Sigmoid colon (tissue), 6 donors: ENCODE measurements at regions not wholly inside any gene's neighbourhood (a gene's known extent, or its start where the extent isn't known, plus 50 kb on each side); places are given as distances from the start of the nearest gene placed in this dataset.

Experiments
- DNase-seq: peaks from one replicate; pipeline ENCODE4 v3.0.0-alpha.2; 2019
- H3K27ac ChIP-seq, 4 donors: fragments of 200-600 bp; sonication (generic); one replicate each; pipeline ENCODE4 v1.5.1; 2016 to 2019; ENCODE audit warnings: mild to moderate bottlenecking in 1 of 4
- H3K27me3 ChIP-seq, 3 donors: fragments of 200-600 bp; sonication (generic); one replicate each; pipeline ENCODE4 v1.5.1; 2019; ENCODE audit warnings: mild to moderate bottlenecking in 1 of 3
- H3K36me3 ChIP-seq, 4 donors: fragments of 200-600 bp; sonication (generic); one replicate each; pipeline ENCODE4 v1.5.1; 2016 to 2019
- H3K4me1 ChIP-seq, 4 donors: fragments of 200-600 bp; sonication (generic); one replicate each; pipeline ENCODE4 v1.5.1; 2017 to 2019
- H3K4me3 ChIP-seq, 4 donors: fragments of 200-600 bp; sonication (generic); one replicate each; pipeline ENCODE4 v1.5.1; 2017 to 2019; ENCODE audit warnings: mild to moderate bottlenecking in 2 of 4, moderate library complexity in 1 of 4
- H3K9me3 ChIP-seq, 4 donors: fragments of 200-600 bp in 3 of 4; sonication (generic) in 3 of 4; one replicate each; pipeline versions ENCODE4 v1.5.1 to v1.6.1; 2013 to 2019
- EP300 ChIP-seq, 4 donors: sonication (generic); formaldehyde crosslinking; IDR thresholded peaks; one replicate each; pipeline ENCODE4 v1.6.1; 2017; ENCODE audit warnings: antibody characterized with exemption in 4 of 4
- POLR2A ChIP-seq, 2 donors: fragments of 450-650 bp; IDR thresholded peaks; one replicate each; pipeline ENCODE4 v1.6.1; 2016; ENCODE audit warnings: antibody characterized with exemption in 2 of 2, mild to moderate bottlenecking in 2 of 2, moderate library complexity in 2 of 2
- POLR2AphosphoS5 ChIP-seq, 4 donors: sonication (generic); formaldehyde crosslinking; IDR thresholded peaks; one replicate each; pipeline ENCODE4 v1.6.1; 2017; ENCODE audit warnings: antibody characterized with exemption in 4 of 4
- WGBS, 2 donors: extraction: QIAGEN DNeasy Blood & Tissue Kit; methylation state at CpG; one replicate each; pipeline ENCODE4 v1.1.7; 2013; 5-methylcytosine and 5-hydroxymethylcytosine counted together
- intact Hi-C: fragments of 100-400 bp; cut with DNase I; formaldehyde crosslinking; loops from one replicate; pipeline ENCODE4 v1.15.1; 2023
- TF ChIP-seq, protein P1 (sequence below), 4 experiments: fragments of 450-650 bp in 3 of 4; fragments of 200-600 bp in 1 of 4; IDR thresholded peaks; one replicate each; pipeline ENCODE4 v1.5.1; 2016 to 2019; ENCODE audit warnings: antibody characterized with exemption in 4 of 4, mild to moderate bottlenecking in 3 of 4, moderate library complexity in 2 of 4
- donor health status: healthy with polysubstance abuse.
- donor health status: healthy.

DNA sequence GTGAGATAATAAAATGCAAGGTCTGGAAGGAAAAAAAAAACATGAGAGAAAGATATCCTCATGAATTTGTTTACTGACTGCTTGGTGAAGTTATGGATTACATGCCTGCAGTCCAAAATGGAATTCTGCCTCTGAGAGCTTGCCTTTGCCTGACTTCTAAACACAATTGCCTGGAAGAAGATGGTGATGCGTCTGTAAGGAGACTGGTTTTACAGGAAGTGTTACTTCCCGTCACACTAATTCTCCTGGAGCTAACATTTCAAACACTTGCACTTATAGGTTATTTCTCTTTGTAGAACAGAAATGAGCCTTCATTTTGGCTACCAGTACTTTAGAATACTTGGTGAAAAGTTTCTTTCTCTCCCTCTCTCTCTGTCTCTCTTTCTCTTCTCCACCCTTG, 884.3 kb downstream of the TSN start:
- Histone ChIP-seq H3K9me3 (no peaks in the 10 kb centered on the region), H3K36me3 (no peaks in the 10 kb centered on the region), H3K4me1 (no peaks in the 10 kb centered on the region), H3K27ac (no peak overlapping the region), H3K27me3 (no peaks in the 10 kb centered on the region), H3K4me3 (no peak overlapping the region)
- WGBS, 2 donors: 51 to 73% methylated on average over 2 of the region's 2 CpGs
- DNase-seq: no peak
- TF ChIP-seq POLR2AphosphoS5 (IDR thresholded peaks at IDR 0.05): no peak
- TF ChIP-seq POLR2A (IDR thresholded peaks at IDR 0.05): no peak
- TF ChIP-seq EP300 (IDR thresholded peaks at IDR 0.05): no peak
- TF ChIP-seq, protein P1, sequence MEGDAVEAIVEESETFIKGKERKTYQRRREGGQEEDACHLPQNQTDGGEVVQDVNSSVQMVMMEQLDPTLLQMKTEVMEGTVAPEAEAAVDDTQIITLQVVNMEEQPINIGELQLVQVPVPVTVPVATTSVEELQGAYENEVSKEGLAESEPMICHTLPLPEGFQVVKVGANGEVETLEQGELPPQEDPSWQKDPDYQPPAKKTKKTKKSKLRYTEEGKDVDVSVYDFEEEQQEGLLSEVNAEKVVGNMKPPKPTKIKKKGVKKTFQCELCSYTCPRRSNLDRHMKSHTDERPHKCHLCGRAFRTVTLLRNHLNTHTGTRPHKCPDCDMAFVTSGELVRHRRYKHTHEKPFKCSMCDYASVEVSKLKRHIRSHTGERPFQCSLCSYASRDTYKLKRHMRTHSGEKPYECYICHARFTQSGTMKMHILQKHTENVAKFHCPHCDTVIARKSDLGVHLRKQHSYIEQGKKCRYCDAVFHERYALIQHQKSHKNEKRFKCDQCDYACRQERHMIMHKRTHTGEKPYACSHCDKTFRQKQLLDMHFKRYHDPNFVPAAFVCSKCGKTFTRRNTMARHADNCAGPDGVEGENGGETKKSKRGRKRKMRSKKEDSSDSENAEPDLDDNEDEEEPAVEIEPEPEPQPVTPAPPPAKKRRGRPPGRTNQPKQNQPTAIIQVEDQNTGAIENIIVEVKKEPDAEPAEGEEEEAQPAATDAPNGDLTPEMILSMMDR (IDR thresholded peaks at IDR 0.05): no peak
- intact Hi-C loops: no loop called here

DNA sequence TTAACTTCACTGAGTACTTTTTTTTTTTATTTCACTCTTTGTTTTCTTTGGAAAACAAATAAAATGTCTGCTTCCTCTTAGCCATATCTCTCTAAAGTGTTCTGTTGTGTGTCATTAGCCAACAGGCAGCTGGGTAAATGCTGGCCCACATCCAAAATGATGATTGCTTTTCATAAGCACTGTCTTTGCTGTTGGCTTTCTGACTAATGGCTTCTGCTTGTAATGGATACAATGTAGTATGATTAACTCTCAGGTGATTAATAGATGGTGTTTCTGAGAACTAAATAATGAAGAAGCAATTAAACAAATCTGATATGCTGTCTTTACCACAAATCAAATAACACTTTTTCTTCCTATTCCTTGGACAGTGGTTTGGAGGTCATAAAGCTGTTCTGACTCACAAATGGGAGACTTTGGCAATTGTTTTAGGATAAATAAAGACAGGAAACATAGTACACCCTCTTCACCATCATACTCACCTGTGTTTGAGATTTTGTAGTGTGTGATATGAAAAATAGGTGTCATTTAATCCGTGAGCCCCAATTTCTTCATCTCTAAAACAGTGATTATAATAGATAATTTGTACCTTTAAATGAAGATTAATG, 888.4 kb downstream of the TSN start:
- Histone ChIP-seq H3K27ac (no peak overlapping the region), H3K9me3 (no peaks in the 10 kb centered on the region), H3K4me1 (no peaks in the 10 kb centered on the region), H3K36me3 (no peaks in the 10 kb centered on the region), H3K4me3 (no peak overlapping the region), H3K27me3 (no peaks in the 10 kb centered on the region)
- 62 to 73% methylated on average over 1 of the region's 1 CpG for WGBS, 2 donors
- TF ChIP-seq POLR2AphosphoS5 (IDR thresholded peaks at IDR 0.05) (no peak), POLR2A (IDR thresholded peaks at IDR 0.05) (no peak)
- intact Hi-C loops: no loop called here
- no peak for DNase-seq

DNA sequence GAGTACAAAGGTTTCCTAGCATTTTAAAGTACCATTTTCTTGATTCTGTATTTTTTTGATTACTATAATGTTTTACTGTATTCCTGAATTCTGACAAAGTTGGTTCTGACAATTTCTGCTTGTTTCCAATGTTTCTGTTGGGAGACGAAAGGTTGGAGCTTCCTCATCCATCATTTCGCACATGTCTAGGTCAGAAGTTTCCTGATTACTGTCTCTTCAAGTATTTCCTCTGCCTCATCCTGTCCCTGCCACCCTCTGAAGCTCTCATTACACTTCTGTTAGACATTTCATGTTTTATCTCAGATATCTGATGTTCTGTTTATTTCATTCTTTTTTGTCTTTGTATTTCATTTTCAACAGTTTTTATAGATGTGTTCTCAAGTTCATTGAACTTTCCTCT, 895.8 kb downstream of the TSN start:
- Histone ChIP-seq H3K27me3 (no peaks in the 10 kb centered on the region), H3K27ac (no peak overlapping the region), H3K36me3 (no peaks in the 10 kb centered on the region), H3K4me3 (no peak overlapping the region), H3K9me3 (no peaks in the 10 kb centered on the region), H3K4me1 (no peaks in the 10 kb centered on the region)
- TF ChIP-seq POLR2A (IDR thresholded peaks at IDR 0.05) (no peak), POLR2AphosphoS5 (IDR thresholded peaks at IDR 0.05) (no peak), EP300 (IDR thresholded peaks at IDR 0.05) (no peak)
- TF ChIP-seq, protein P1 (IDR thresholded peaks at IDR 0.05): no peak
- intact Hi-C loops: no loop called here
- no peak for DNase-seq
- WGBS, 2 donors: 87 to 88% methylated on average over 2 of the region's 2 CpGs

DNA sequence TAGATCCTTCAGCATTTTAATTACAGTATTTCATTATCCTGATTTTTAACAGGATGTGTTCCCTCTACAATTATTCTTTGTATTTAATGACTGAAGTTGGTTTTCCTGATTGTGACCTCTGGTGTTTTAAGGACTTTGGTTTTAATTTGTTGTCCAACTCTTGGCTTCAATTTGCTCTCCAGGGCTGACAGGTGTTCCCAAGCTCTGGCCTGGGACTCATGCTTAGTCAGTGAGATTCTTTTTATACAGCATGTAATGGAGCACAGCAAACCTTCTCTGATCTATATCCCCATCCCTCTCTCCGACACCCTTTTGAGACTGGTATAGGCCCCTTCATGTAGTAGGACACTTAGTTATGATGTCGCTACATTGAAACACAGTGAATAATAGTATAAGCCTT, 896.3 kb downstream of the TSN start:
- intact Hi-C loops: no loop called here
- TF ChIP-seq, protein P1 (IDR thresholded peaks at IDR 0.05): no peak
- TF ChIP-seq EP300 (IDR thresholded peaks at IDR 0.05): no peak
- no peak for TF ChIP-seq POLR2AphosphoS5 (IDR thresholded peaks at IDR 0.05)
- no peak for TF ChIP-seq POLR2A (IDR thresholded peaks at IDR 0.05)
- Histone ChIP-seq H3K4me3 (no peak overlapping the region), H3K27me3 (no peaks in the 10 kb centered on the region), H3K4me1 (no peaks in the 10 kb centered on the region), H3K27ac (no peak overlapping the region), H3K36me3 (no peaks in the 10 kb centered on the region), H3K9me3 (no peaks in the 10 kb centered on the region)
- DNase-seq: no peak
- WGBS, 2 donors: 90 to 94% methylated on average over 2 of the region's 2 CpGs

DNA sequence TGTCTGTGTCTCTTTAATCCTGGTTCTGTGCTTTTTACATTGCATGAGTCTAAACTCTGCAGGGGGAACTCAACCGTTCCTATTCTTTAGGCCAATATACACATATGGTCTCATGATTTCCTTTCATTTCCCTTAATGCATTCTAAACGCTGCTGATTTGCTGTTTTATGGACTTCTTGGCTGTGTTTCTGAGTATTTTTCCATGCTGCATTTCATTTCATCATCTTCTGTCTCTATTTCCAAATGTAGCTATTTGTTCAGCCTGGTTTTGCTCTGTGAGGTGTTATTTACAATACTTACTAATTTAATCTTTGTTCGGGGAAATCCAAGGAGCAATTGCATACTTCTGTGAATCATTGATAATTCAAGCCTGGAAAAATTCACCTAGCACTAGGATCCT, 897.2 kb downstream of the TSN start:
- Histone ChIP-seq H3K27ac (no peak overlapping the region), H3K4me1 (no peaks in the 10 kb centered on the region), H3K9me3 (no peaks in the 10 kb centered on the region), H3K36me3 (no peaks in the 10 kb centered on the region), H3K4me3 (no peak overlapping the region), H3K27me3 (no peaks in the 10 kb centered on the region)
- WGBS, 2 donors: 51 to 65% methylated on average over 3 of the region's 3 CpGs
- no peak for DNase-seq
- TF ChIP-seq POLR2A (IDR thresholded peaks at IDR 0.05): no peak
- no peak for TF ChIP-seq POLR2AphosphoS5 (IDR thresholded peaks at IDR 0.05)
- TF ChIP-seq, protein P1 (IDR thresholded peaks at IDR 0.05): no peak
- no peak for TF ChIP-seq EP300 (IDR thresholded peaks at IDR 0.05)
- intact Hi-C loops: no loop called here
